ENCODE measurements at regions not wholly inside any gene's neighbourhood (a gene's known extent, or its start where the extent isn't known, plus 50 kb on each side); places are given as distances from the start of the nearest gene placed in this dataset.

DNA sequence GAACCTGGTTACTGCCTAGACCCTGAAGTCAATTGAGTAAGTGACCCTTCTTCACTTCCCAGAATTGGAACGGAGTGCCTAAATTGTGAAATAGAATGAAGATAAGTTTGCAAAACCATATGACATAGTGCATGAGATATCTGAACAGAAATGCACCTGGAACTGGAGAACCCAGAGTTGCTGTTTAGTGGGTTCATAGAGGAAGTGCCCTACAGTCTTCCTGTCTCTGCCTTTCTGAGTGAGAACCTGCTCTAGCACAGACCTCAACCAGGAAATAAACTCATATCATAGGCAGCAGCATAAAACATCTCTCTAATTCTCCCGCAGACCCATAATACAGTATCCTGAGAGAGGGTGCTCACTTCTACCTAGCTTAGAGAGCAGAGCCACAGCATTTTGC is 82.9 kb downstream of the EOMES start:
- Histone ChIP-seq H3K4ac (ENCODE audit: low read depth, low read length) (no peak overlapping the region), H2BK15ac (ENCODE audit: low read depth, low read length) (no peak overlapping the region), H2BK20ac (ENCODE audit: low read depth, low read length, poor library complexity, severe bottlenecking) (no peak overlapping the region), H4K20me1 (ENCODE audit: control insufficient read depth, insufficient read depth, insufficient read length) (no peaks in the 10 kb centered on the region), H3K23ac (ENCODE audit: insufficient read length, low read depth, low read length) (no peak overlapping the region), H2BK12ac (ENCODE audit: insufficient read length, low read depth, low read length) (no peak overlapping the region), H3K79me1 (ENCODE audit: insufficient read depth, low read depth, low read length, poor library complexity, severe bottlenecking) (no peaks in the 10 kb centered on the region), H2BK5ac (ENCODE audit: insufficient read length, low read length) (no peak overlapping the region), H3K79me2 (ENCODE audit: insufficient read depth, low read length) (no peaks in the 10 kb centered on the region), H3K23me2 (ENCODE audit: insufficient read length, low read depth, low read length, poor library complexity, severe bottlenecking) (no peaks in the 10 kb centered on the region), H4K91ac (ENCODE audit: insufficient read length, low read depth, low read length) (no peak overlapping the region), H3T11ph (ENCODE audit: low read length) (no peak overlapping the region), H3K18ac (ENCODE audit: insufficient read length, low read depth, low read length) (no peak overlapping the region), H3K9ac (ENCODE audit: extremely low read depth, insufficient read length, low read length) (no peak overlapping the region), H3K14ac (ENCODE audit: insufficient read depth, low read length) (no peak overlapping the region), H2AK5ac (ENCODE audit: insufficient read length, low read length) (no peak overlapping the region), H3K27me3 (ENCODE audit: insufficient read depth, low read length) (no peaks in the 10 kb centered on the region), H3K27ac (ENCODE audit: insufficient read length, low read depth, low read length) (no peak overlapping the region), H2AFZ (ENCODE audit: low read length) (no peak overlapping the region), H4K5ac (ENCODE audit: insufficient read length, low read depth, low read length) (no peak overlapping the region), H4K8ac (replicated peaks; ENCODE audit: insufficient read length, low read depth, low read length) (no peak overlapping the region), H3K56ac (ENCODE audit: insufficient read length, low read depth, low read length) (no peak overlapping the region), H3K9me3 (ENCODE audit: control insufficient read depth, low read depth, low read length) (no peaks in the 10 kb centered on the region), H2BK120ac (ENCODE audit: low read depth, low read length, poor library complexity, severe bottlenecking) (no peak overlapping the region), H3K4me2 (ENCODE audit: insufficient read depth, insufficient read length, low read length) (no peak overlapping the region), H3K4me1 (ENCODE audit: insufficient read depth, low read length) (no peaks in the 10 kb centered on the region)
- H3K27ac Mint-ChIP-seq, result no peak overlapping the region
- H3K4me1 Mint-ChIP-seq, result peaks cover 13 to 16% of the 10 kb centered on the region in 2 experiments
- TF ChIP-seq, protein P1, sequence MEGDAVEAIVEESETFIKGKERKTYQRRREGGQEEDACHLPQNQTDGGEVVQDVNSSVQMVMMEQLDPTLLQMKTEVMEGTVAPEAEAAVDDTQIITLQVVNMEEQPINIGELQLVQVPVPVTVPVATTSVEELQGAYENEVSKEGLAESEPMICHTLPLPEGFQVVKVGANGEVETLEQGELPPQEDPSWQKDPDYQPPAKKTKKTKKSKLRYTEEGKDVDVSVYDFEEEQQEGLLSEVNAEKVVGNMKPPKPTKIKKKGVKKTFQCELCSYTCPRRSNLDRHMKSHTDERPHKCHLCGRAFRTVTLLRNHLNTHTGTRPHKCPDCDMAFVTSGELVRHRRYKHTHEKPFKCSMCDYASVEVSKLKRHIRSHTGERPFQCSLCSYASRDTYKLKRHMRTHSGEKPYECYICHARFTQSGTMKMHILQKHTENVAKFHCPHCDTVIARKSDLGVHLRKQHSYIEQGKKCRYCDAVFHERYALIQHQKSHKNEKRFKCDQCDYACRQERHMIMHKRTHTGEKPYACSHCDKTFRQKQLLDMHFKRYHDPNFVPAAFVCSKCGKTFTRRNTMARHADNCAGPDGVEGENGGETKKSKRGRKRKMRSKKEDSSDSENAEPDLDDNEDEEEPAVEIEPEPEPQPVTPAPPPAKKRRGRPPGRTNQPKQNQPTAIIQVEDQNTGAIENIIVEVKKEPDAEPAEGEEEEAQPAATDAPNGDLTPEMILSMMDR (conservative IDR thresholded peaks at IDR 0.05), result no peak
- H3K9me3 Mint-ChIP-seq, result no peaks in the 10 kb centered on the region
- no CpG with 5 or more reads among the region's 2 CpGs for WGBS (ENCODE audit: extremely low coverage, insufficient read length, low lambda C conversion rate)
- H3K4me3 Mint-ChIP-seq, result no peak overlapping the region
- no peak for DNase-seq
- H3K27me3 Mint-ChIP-seq (ENCODE audit: low read depth), result peaks cover 2% of the 10 kb centered on the region; the same call in 1 of the 2 replicates
- H3K36me3 Mint-ChIP-seq (ENCODE audit: insufficient read depth in 1 of 3, low read depth in 3 of 3), result no peaks in the 10 kb centered on the region
